Lower leg skin (tissue), 3 donors: ENCODE measurements at regions not wholly inside any gene's neighbourhood (a gene's known extent, or its start where the extent isn't known, plus 50 kb on each side); places are given as distances from the start of the nearest gene placed in this dataset.
"Not testable (repeated sequence)": the region's sequence is repeated elsewhere in the genome, so short reads cannot be mapped to it uniquely, and the experiment has no call there.

Experiments
- DNase-seq, 2 donors: peaks; one replicate each; pipeline ENCODE4 v3.0.0-alpha.2; 2019; ENCODE audit warnings: low spot score in 2 of 2
- H3K4me3 ChIP-seq: fragments of 200-600 bp; sonication (generic); 2 replicates; pipeline ENCODE4 v1.5.1; 2017; ENCODE audit warnings: mild to moderate bottlenecking, low read depth; ENCODE audit not compliant: poor library complexity, severe bottlenecking
- WGBS, 2 donors: methylation state at CpG; one replicate each; pipeline ENCODE4 v1.1.5; 2018; 5-methylcytosine and 5-hydroxymethylcytosine counted together
- intact Hi-C: fragments of 100-400 bp; cut with DNase I; formaldehyde crosslinking; loops from one replicate; pipeline ENCODE4 v1.15.0; 2023; ENCODE audit warnings: low total_unique reads

DNA sequence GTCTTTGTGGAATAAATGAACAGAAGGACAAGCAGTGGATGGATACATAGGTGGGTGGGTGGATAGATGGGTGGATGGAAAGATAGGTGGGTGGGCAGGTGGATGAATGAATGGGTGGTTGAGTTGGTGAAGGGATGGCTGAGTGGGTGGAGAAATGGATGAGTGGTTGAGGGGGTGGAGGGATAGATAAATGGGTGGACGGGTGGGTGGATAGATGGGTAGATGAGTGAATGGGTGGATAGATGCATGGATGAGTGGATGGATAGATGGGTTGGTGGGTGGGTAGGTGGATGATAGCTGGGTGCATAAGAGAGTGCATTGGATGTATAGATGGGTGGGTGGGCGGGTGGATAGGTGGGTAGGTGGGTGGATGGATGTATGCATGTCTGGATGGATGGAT lies 63.5 kb downstream of the UNC93B1 start:
- 61 to 75% methylated on average over 2 of the region's 2 CpGs for WGBS, 2 donors
- DNase-seq, H3K4me3 ChIP-seq, intact Hi-C loops: not testable (repeated sequence)

DNA sequence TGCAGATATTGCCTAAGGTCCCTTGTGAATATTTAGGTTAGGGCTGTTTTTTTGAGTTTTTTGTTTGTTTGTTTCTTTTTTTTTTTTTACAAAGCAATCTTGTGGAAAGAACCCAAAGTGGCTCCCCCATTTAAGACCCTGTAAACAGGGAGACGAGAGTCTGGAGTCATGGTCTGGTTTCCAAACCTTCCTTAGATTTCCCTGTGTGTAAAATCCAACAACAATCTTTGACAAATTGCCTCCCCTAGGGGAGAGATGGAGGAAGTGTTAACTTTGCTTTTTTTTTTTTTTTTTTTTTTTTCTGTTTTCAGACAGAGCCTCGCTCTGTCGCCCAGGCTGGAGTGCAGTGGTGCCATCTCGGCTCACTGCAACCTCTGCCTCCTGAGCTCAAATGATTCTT lies 64.9 kb downstream of the UNC93B1 start:
- intact Hi-C loops, DNase-seq, H3K4me3 ChIP-seq: not testable (repeated sequence)
- 18 to 26% methylated on average over 1 to 3 of the region's 4 CpGs for WGBS, 2 donors

DNA sequence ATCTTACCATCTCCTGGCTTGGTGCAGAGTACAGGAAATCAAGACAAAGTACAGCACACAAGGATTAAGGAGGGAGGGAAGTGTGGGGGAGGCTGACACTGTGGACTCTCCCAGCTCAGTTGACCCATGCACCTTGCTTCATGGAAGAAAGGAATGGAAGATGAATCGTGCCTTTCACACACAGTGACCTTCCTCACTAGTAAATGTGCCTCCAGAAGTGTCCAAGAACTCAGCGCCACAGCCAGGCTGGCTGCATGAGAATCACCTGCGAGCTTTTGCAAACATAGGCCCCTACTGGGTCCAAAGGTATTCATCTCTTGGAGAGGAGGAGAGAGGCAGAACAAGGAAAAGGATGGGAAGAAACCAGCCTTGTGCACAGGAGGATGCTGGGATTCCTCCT lies 65.5 kb downstream of the UNC93B1 start:
- DNase-seq, intact Hi-C loops, H3K4me3 ChIP-seq: not testable (repeated sequence)
- 83 to 89% methylated on average over 3 of the region's 3 CpGs for WGBS, 2 donors

DNA sequence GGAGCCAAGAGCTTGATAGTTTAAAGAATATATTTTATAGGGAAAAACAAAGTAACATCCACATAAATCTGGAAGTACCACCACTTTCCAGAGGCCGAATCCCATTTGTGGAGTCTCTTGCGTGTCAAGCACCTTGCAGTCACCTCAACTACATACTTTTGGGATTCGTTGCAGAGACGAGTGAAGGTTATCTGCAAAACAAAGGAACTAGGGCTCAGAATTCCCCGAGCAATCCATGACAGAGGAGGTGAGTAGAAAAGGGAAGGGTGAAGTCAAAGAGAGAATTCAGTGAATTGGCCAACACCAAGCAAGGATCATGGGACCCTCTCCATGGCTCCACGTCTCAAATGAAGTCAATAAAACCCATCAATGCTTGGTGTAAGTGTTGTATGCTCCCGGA lies 80.3 kb downstream of the UNC93B1 start:
- 59 to 68% methylated on average over 6 to 7 of the region's 7 CpGs for WGBS, 2 donors
- H3K4me3 ChIP-seq, DNase-seq, intact Hi-C loops: not testable (repeated sequence)

DNA sequence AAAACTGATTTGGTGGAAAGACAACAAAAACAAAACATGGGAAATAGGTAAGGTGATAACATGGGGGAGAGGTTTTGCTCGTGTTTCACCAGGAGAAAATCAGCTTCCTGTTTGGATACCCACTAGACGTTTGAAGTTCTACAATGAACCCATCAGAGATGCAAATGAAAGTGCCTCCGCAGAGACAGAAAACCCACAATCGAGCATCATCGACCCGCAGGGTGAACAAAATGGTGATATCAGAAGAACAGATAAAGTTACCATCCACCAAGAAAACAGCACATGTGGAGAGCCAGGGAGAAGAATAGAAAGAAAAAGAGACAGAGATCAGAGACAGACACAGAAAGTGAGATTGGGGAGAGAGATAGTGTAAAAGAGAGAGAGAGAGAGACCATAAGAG lies 83.4 kb downstream of the UNC93B1 start:
- 65 to 70% methylated on average over 6 of the region's 6 CpGs for WGBS, 2 donors
- H3K4me3 ChIP-seq, DNase-seq, intact Hi-C loops: not testable (repeated sequence)

DNA sequence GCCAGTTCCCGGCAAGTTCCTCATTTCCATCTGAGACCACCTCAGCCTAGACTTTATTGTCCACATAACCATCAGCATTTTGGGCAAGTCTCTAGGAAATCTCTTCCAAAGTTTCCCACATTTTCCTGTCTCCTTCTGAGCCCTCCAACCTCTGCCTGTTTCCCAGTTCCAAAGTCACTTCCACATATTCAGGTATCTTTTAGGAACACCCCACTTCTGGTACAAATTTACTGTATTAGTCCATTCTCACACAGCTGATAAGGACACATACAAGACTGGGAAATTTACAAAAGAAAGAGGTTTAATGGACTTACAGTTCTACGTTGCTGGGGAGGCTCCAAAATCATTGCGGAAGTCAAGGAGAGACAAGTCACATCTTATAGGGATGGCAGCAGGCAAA lies 91.7 kb downstream of the UNC93B1 start:
- H3K4me3 ChIP-seq, DNase-seq, intact Hi-C loops: not testable (repeated sequence)
- WGBS, 2 donors, result 94 to 100% methylated on average over 3 of the region's 3 CpGs

DNA sequence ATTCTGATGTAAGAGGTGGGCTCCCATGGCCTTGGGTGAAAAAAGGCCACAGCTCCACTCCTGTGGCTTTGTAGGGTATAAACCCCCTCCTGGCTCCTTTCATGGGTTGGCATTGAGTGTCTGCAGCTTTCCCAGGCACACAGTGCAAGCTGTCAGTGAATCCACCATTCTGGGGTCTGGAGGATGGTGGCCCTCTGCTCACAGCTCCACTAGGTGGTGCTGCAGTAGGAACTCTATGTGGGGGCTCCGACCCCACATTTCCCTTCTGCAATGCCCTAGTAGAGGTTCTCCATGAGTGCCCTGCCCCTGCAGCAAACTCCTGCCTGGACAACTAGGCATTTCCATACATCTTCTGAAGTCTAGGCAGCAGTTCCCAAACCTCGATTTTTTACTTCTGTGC lies 92.7 kb downstream of the UNC93B1 start:
- intact Hi-C loops, H3K4me3 ChIP-seq, DNase-seq: not testable (repeated sequence)
- 56 to 78% methylated on average over 2 of the region's 2 CpGs for WGBS, 2 donors

DNA sequence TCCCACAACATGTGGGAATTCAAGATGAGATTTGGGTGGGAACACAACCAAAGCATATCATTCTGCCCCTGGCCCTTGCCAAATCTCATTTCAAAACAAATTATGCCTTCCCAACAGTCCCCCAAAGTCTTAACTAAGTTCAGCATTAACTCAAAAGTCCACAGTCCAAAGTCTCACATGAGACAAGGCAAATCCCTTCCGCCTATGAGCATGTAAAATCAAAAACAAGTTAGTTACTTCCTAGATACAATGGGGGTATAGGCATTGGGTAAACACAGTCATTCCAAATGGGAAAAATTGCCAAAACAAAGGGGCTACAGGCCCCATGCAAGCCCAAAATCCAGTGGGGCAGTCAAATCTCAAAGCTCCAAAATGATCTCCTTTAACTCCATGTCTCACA lies 93.1 kb downstream of the UNC93B1 start:
- DNase-seq, H3K4me3 ChIP-seq, intact Hi-C loops: not testable (repeated sequence)
- WGBS, 2 donors, result 87 to 97% methylated on average over 1 of the region's 1 CpG

DNA sequence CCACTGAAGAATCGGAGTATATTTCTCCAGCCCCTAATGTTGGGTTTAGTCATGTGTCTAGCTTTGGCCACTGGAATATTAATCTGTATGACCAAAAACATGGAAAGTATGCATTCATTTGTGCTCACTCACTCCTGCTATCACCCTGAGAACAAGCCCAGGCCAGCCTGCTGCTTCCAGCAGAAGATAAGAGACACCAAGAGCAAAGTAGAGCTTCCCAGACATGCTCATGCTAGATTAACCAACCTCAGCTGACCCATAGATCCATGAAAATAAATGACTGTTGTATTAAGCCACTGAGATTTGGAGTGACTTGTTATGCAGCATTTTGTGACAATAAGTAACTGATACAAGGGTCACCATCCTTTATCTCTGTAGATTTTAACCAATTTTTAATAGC lies 96.9 kb downstream of the UNC93B1 start:
- H3K4me3 ChIP-seq, DNase-seq, intact Hi-C loops: not testable (repeated sequence)
- WGBS, 2 donors, result 36% methylated on average over 1 of the region's 1 CpG; no CpG with 5 or more reads in 1 of the 2 donors

DNA sequence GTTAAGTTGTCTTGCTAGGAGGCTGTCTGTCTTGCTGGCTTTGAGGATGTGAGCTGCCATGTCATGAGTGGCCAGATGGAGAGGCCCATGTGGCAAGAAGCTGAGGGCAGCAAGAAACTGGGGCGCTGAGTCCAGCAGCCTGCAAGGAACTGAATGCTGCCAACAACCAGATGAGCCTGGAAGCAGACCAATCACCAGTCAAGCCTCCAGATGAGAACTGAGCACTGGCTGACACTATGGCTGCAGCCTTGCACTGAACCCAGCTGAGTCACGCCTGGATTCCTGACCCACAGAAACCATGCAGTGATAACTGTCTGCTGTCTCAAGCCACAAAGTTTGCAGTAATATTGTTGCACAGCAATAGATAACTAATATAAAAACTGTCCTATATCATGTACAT lies 104.4 kb downstream of the UNC93B1 start:
- H3K4me3 ChIP-seq, intact Hi-C loops, DNase-seq: not testable (repeated sequence)
- 32 to 85% methylated on average over 1 to 2 of the region's 2 CpGs for WGBS, 2 donors

DNA sequence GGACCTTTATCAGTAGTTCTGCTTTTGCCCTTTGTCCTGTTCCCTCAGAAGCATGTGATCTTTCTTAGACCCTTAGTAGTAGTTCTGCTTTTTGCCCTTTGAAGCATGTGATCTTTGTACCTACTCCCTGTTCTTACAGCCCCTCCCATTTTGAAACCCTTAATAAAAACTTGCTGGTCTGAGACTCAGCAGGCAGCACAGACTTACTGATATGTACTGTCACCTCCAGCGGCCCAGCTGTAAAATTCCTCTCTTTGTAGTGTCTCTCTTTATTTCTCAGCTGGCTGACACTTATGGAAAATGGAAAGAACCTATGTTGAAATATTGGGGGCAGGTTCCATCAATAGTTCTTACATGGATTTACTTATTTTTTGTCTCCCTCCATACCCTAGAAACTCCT lies 110.4 kb downstream of the UNC93B1 start:
- not testable (repeated sequence) for DNase-seq

DNA sequence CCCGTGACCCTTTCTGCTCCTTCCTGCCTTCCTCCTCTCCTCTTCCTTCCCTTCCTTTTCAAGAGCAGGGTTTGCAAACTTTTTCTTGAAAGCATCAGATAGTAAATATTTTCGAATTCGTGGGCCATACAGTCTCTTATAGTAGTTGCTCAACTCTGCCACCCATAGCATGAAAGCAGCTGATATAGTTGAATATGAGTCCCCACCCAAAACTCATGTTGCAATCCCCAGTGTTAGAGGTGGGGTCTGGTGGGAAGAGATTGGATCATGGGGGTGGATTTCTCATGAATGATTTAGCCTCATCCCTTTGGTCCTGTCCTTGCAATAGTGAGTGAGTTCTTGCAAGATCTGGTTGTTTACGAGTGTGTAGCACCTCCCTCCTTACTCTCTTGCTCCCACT lies 114.3 kb downstream of the UNC93B1 start:
- intact Hi-C loops, DNase-seq, H3K4me3 ChIP-seq: not testable (repeated sequence)
- 80 to 89% methylated on average over 4 of the region's 4 CpGs for WGBS, 2 donors

More for the DNA sequence above, 110.4 kb downstream of the UNC93B1 start:
- H3K4me3 ChIP-seq, intact Hi-C loops: not testable (repeated sequence)
- WGBS, 2 donors, result 84 to 87% methylated on average over 1 of the region's 1 CpG

DNA sequence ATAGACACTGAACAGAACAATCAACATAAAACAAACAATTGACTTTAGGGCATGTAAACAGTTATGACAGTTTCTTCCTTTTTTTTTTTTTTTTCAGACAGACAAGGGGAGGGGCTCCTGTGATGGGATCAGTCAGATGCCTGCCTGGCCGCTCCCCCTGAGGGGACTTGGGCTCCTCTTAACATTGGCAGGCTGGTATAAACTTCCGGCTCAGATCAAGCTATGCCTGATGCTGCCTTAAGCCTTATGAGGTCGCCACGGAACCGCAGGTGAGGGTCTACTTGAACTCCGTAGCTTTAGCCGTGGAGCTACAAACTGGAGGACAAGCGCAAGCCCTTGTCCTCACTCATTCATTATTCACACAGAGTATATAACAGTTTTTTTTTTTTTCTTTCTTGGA lies 115.8 kb downstream of the UNC93B1 start:
- WGBS, 2 donors, result 82 to 86% methylated on average over 8 of the region's 8 CpGs
- DNase-seq, intact Hi-C loops, H3K4me3 ChIP-seq: not testable (repeated sequence)

DNA sequence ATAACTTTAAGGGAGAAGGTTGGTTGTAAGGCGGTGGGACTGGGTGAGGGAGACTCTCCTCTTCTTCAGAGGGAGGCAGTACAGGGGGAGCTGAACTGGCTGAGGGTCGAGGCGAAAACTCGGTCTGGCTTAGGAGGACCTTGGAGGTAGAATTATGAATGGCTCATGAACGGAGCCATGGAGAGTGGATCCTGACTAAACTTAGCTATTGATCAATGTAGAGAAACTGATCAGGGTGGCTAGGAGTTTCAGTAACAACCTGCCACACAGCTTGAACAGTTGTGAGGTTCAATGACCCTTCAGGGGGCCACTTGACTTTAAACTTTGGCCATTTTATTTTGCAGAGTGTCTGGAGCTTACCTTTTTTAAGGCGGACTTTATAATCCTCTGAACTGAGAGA lies 117.2 kb downstream of the UNC93B1 start:
- intact Hi-C loops, H3K4me3 ChIP-seq, DNase-seq: not testable (repeated sequence)
- WGBS, 2 donors, result 87 to 92% methylated on average over 6 of the region's 6 CpGs

DNA sequence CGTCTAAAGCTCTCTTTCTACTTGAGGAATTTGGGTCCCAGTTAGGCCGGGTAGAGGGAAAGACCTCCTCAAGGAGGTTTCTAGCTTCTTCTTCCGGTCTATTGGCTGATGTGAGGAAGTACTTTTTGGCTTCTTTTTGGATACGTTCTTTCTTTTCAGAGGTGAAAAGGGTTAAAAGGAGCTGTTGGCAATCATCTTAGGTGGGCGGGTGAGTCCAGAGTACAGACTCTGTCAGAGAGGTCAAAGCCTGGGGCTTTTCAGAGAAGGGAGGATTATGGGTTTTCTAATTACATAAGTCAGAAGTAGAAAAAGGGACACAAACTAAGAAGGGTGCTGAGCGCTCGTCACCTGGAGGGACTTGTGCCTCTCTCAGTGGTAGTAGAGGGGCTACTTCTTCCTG lies 117.7 kb downstream of the UNC93B1 start:
- DNase-seq, intact Hi-C loops, H3K4me3 ChIP-seq: not testable (repeated sequence)
- WGBS, 2 donors, result 75 to 77% methylated on average over 7 of the region's 7 CpGs

DNA sequence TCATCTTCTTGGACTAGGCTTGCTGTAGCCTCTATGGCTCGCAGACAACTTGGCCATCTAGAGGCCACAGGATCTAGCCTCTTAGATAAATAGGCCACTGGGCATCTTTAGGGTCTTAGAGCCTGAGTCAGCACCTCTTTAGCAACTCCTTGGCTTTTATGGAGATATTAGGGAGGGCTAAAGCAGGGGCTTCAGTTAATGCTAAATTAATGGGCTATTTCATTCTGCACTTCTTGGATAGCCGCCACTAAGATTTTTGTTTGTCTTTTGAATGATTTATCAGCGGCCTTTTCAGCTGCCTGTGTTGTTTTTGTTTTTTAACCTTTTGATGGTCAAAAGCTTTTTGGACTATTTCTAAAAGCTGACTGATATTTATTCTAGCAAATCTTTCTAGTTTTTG lies 118.3 kb downstream of the UNC93B1 start:
- intact Hi-C loops, DNase-seq, H3K4me3 ChIP-seq: not testable (repeated sequence)
- WGBS, 2 donors, result 36 to 51% methylated on average over 3 of the region's 3 CpGs
